SW480 (cell line): ENCODE measurements at regions not wholly inside any gene's neighbourhood (a gene's known extent, or its start where the extent isn't known, plus 50 kb on each side); places are given as distances from the start of the nearest gene placed in this dataset.

ENCODE experiments used
- DNase-seq: peaks from one replicate; pipeline ENCODE4 v3.0.0-alpha.2; 2016; ENCODE audit warnings: low spot score

DNA sequence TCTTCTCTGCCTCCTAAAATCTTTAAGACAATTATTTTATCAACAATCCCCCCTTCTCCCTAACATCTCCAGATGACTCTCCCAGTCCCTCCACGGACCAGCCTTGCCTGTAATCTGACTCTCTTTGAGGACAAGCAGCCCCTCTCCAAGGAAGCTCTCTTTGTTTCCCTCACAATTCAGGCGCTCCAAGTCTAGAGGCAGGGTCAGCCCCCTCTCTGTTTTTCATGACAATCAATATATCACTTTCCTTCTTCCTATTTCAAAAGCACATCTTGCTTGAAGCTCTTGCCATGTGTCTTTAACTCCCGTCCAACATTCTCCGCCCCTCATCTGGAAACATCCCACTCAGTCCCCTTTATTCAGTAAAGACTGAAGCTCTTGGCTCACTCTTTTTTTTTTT, 393.4 kb upstream of the SULF2 start:
- DNase-seq = no peak

DNA sequence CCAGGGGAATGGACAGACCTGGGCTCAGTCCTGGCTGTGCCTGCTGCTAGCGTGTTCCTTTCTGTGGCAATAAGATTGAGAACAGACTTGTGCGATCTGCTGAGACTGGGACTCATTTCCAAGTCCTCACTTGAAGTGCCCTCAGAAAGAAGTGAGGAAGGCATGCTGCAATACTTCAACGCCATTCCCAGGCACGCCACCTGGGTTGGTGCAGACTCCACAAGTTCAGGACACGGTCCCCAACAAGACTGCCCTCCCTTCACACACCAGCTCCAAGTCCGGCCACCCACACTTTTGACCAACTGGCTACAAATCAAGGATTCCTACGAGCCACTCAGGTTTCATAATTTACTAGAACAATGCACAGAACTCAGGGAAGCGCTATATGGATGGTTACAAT, 391.8 kb upstream of the SULF2 start:
- DNase-seq = no peak

DNA sequence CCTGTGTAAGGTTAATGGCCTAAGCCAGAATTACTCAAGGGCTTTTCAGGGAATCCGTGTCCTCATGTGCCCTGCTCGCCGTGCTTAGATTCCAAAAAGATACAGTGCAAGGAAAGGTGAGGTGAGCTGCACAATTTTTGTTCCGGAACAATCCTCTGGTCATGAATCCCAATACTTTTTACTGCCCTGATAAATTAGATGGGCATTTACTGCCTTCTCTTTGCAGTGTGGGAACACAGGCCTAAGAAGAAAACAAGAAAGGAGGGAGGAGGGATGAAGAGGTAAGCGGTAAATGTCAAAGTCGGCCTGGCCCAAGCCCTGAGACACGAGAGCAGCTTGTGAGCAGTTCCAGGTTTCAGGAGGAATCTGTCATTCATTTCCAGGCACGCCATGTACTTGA, 390.9 kb upstream of the SULF2 start:
- DNase-seq = no peak

DNA sequence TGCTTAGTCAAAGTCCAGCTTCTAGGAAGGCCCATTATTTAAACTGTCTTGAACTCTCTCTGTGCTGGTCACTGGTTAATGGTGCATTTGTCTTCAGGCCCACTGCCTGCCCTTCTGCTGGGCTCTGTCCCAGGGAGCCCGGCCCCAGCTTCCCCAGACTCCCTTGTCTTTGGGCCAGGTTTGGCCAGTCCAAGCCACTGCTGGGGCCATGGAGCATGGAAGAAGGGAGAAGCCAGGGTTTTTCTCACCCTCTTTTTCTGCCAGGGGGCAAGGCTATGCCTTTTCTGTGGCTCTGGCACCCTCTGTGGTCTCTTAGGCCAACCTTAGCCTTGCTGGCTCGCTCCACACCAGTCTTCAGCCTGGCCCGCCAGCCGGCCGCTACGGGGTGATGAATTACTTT, 390.0 kb upstream of the SULF2 start:
- DNase-seq = no peak

DNA sequence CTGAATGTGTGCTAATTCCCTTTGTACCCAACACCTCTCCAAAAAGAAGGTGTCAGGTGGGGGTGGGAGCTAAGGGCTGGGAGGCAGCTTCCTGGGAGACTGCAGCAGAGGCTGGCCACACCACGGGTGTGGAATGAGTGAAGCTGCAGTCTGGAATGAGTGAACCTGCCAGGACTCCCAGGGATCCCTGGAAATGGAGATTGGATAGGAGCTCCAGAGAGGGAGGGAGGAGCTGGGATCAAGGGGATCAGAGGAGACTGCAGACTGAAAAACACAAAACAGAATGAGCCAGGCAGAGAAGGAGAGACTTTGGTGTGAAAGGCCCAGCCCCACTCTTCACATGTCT, 387.0 kb upstream of the SULF2 start:
- no peak for DNase-seq

DNA sequence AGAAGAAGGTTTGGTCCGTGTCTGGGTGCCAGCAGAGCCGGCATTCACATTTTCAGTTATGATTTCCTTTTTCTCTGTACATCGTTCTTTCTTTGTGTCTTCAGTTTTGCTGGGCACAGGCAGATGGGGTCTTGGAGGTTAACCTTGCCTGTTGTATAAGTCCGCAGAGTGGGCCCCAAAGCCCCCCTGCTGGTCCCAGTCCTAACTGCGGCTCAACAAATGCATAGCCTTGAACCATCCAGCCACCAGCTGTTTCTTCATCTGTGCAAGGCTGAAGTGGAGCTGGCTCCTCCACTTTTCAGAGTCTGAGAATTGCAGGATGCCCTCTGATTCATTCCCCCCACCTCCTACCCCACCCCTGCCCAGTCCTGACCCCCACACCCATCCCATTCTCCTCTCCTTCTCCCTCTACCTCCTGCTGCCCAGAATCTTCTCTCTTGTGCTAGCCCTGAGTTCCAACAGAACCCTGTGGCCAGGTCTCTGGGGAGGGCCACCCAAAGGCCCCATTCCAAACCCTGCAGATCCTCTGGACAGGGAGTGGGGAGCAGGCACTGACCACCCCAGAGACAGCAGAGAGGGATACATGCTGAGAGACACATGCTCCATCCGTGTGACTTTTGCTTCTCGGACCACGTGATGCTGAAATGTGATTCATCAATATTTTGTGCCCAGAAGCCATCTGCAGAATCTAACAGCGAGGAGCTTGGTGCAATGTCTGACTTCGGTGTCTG, 386.5 kb upstream of the SULF2 start:
- no peak for DNase-seq

DNA sequence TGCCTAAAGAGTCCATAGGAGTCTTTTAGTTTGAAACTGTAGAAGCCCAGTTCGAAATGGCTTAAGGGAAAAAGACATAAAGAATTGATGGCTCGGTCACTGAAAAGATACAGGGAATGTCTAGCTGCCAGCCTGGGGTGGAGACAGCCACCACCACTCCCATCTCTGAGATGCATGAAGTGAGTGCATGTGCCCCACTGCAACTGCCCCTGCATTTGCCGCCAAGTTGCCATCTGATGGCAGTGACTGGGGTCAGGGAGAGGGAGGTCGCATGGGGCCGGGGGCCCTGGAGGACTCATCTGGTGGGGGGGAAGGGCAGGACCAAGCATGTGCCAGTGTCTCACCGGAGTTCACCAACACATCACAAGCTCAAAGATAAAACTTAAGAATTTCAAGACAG, 385.8 kb upstream of the SULF2 start:
- no peak for DNase-seq

DNA sequence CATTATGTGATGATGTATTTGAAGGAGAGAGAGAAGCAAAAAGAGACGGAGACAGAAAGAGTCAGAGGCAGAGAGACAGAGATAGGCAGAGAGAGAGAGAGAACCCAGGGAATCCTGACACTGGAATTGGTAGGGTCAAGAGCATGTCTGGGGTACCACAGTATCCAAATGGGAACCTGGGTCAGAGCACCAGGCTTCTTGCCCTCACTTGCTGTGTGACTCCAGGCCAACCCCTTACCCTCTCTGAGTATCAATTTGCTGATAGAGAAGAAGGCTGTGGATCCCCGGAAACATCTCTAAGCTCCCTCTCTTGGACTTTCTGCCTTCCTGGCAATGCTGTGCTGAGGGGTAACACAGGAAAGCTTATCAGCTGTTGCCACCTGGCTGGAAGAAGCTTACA, 385.3 kb upstream of the SULF2 start:
- no peak for DNase-seq

DNA sequence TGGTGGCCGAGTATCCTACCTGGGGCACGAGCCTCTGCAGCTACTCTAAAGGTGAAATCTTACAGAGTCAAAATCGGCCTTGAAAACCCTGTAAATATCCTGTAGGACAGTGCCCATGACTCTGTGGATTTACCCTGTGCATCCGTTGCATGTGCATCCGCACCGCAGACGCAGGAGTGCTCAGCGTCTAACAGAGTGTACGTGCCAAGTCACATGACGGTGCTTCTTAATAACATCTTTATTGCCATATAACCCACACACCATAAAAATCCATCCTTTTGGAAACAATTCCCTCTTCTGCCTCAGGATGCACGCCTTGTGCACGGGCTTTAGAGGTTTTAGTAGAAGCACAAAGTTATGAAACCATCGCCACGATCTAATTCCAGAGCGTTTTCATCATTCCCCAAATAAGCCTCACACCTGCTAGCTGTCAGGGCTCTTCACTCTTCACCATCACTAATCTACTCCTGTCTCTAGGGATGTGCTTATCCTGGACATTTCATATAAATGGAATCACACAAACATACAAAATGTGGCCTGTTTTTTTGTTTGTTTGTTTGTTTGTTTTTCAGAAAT, 384.5 kb upstream of the SULF2 start:
- no peak for DNase-seq

DNA sequence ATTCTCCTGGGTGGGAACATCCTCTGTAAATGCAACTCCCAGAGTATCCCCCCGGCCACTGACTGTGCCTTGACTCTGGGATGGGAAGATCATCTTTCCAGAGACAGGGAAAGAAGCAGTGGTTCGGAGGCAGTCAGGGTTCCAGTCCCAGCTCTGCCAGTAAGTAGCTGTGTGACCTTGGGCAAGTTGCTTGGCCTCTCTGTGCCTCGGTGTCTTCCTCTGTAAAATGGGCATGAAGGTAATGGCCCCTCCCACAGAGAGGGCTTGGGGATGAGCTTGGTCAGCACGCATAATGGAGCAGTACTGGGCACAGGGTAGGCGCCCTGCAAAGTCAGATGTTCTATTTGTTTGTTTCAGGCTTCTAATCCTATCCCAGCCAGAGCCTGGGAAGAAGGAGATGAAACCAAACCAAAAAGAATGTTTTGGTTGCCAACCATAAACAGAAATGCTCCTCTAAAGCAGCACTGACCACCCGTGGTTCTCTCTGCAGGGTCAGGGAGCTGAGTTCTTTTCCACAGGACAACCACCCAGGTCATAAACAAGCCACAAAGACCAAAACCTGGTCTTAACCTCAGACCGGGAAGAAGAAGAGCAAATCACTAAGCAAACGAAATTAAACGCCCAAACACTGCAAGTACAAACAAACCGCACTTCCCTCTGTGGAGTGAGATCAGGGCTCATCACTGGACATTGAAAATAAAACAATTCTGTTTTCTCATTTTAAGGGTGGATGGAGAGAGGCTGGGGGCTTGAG, 381.0 kb upstream of the SULF2 start:
- peak; percentile 46 for DNase-seq

DNA sequence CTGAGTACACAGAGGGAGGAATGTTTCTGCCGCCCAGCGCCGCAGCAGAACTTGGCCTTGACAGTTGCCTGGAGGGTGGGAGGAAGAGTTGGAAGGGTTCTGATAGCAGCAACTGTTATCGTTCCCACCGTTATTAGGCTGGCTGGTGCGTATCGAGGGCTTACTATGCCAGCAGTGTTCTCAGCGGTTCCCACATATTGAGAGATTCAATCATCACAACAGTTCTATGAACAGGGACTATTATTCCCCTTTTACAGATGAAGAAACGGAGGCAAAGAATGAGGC, 380.1 kb upstream of the SULF2 start:
- no peak for DNase-seq

DNA sequence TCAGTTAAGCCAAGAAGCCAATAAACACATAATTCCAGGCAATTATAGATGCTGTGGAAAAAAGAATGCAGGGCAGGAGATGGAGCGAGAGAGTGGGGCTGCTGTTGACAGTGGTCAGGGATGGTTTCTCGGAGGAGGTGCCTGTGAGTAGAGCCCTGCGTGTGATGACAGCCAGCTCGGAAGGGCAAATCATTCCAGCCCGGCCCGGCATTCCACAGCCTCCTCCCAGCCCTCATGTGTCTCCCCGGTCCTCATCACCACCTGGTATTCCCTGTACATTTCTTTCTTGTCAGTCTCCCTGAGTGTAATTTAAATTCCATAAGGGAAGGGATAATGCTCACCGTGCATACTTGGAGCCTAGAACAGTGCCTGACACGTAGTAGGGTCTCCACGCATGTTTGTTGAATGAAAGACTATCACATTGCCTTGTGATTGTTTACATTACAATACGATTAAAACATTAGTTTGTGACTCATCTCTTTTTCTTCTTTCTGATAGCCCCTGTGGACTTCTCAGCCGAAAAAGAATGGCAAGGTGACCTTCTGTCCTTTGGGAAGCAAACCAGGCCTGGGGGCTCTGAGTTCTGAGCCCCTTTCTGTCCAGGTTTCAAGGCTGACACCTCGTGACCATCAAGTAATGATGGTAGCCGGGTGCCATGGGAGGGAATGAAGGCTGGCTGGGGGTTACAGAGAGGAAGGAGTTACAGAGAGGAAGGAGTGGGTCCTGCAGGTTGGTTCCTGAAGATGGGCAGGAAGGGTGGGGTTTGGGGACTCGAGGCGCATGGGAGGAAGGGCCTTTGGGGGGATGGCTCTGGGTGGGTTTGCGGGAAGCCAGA, 379.5 kb upstream of the SULF2 start:
- DNase-seq = peak; percentile 52

DNA sequence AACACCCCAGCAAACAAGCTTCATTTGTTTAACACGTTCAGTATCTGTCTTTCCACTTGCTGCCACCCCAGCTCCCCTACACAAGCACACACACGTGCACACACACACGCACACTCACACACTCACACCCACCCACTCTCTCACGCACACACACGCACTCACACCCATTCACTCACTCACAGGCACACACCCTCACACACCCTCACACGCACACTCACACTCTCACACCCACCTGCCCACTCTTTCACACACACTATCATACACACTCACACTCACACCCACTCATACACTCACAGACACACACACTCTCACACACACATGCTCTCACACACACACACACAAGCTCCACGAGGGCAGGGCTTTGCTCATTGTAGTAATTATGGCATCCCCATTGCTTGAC, 378.8 kb upstream of the SULF2 start:
- DNase-seq = no peak

DNA sequence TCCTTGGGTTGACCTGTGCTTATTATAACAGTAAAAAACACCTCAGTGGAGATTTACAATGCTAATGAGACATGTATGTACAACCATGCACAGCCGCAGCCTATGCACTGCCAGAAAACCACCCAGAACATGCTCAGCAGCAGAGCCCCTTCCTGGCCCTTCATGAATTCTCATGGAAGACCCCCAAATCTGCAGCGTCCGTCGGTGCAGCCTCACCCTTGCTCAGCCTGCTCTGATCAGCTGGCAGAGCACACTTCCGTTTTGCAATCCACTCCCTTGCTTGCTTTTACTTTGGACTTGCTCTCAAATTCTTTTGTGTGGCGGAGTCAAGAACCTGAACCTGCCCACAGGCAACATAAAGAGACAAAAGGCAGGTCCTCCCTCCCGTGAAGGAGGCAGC, 378.2 kb upstream of the SULF2 start:
- no peak for DNase-seq

DNA sequence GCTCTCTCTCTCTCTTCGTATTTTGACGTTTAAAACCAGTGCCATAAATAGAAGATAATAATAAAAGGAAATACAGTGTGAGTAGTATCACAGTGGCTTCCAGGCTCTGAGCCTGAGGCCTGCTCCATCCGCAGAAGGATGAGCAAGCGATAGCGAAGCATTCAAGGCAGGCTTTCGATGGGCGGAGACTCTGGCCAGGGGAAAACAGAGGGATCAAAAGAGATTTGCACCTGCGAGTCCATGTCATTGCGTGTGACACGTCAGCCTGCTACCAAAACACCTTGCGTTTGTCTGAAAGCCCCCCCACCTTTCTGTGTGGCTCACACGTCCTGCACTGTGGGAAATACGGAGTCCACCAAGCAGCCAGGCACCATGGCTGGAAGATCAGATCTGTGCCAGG, 377.3 kb upstream of the SULF2 start:
- peak; percentile 83 for DNase-seq

DNA sequence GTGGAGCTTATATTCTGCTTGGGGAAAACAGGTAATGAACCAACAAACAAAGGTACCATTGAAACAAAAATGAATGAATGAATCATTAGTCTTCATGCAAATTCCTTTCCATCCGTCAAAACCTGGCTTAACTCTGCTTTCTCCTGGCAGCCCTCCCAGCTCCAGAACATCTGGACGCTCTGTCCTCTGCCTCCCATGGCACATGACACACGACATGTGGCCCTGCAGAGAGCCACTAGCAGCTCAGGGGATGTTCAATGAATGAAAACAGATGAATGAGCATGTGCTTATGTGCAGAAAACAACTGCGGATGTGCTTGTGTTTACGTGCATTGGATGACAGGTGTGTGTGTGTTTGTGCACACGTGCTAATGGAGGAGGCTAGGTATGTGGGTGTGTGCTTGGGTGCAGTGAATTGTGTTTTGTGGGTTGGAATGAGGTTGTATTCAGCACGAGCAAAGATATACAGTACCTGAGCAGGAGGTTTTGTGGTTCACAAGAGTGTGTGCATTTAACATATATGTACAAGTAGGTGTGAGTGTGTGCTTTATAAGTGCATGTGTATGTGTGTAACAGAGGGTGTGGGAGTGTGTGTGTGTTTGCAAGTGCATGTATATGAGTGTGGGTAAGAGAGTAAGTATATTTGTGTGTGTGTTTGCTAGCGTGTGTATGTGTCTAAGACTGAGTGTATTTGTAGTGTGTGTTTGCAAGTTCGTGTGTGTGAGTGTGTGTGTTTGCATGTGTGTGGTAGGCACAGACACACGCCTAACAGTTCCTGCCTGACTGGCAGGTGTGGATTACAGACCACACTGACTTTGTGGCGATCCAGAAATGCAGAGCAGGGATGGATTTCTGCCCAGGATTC, 374.1 kb upstream of the SULF2 start:
- no peak for DNase-seq

DNA sequence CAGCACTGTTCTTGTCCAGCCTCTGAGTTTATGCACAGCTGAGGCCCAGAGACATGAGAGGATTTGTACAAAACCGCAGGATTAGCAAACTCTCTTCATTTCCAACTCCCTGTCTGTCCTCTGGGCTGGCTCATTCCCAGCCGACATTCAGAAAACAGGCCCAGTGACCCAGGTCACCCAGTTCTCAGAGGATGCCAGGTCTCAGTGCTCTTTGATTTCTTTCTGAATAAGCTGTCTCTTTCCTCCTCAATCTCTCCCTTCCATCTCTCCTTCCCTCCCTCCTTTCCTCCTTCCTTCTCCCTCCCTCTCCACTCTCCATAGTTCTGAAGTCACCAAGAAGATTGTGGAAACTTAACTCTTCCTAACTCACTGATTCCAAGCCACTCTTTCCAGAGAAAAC, 372.7 kb upstream of the SULF2 start:
- DNase-seq = no peak

DNA sequence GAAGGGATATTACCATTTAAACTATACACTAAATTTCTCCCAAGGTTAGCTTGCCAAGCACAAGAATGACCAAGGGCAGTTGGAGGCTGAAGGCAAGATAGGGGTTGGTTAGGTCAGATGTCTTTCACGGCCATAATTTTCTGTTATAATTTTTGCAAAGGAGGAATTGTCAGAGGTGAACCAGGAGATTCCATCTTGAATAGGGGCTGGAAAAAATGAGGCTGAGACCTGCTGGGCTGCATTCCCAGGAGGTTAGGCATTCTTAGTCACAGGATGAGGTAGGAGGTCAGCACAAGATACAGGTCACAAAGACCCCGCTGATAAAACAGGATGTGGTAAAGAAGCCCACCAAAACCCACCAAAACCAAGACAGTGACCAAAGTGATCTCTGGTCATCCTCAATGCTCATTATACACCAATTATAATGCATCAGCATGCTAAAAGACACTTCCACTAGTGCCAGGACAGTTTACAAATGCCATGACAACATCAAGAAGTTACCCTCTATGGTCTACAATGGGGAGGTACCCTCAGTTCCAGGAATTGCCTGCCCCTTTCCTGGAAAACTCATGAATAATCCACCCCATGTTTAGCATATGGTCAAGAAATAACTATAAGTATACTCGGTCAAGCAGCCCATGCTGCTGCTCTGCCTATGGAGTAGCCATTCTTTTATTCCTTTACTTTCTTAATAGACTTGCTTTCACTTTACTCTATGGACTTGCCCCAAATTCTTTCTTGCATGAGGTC, 371.8 kb upstream of the SULF2 start:
- no peak for DNase-seq

DNA sequence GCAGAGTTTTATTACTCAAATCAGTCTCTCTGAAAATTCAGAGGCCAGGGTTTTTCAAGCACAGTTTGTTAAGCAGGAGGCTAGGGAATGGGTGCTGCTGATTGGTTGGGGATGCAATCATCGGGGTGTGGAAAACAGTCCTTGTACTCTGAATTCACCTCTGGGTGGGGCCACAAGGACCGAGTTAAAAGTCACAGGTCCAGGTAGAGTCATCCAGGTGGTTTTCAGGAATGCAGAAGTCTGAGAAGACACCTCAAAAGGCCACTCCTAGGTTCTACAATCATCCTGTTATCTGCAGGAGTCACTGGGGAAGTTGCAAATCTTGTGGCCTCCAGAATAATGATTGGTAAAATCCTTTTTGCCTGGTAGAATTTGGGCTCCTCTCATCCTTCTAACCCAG, 371.2 kb upstream of the SULF2 start:
- DNase-seq = no peak

DNA sequence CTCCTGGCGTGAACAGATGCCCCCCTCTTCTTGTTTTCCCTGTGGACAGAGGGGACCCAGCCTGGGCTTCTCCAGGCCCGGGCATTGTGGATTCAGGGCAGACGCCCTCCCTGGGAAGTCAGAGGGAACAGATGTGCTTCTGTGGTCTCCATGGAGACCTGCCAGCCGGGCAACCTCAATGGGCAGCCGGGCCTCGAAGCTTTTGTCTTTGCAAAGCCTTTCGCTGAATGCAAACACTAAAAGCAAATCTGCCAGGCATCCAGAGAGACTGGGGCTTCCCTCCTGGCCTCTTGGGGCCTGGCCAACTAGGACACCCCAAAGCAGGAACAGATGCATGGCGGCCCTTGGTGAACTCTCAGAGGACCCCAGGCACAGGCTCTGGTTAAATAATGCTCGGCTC, 370.0 kb upstream of the SULF2 start:
- no peak for DNase-seq

DNA sequence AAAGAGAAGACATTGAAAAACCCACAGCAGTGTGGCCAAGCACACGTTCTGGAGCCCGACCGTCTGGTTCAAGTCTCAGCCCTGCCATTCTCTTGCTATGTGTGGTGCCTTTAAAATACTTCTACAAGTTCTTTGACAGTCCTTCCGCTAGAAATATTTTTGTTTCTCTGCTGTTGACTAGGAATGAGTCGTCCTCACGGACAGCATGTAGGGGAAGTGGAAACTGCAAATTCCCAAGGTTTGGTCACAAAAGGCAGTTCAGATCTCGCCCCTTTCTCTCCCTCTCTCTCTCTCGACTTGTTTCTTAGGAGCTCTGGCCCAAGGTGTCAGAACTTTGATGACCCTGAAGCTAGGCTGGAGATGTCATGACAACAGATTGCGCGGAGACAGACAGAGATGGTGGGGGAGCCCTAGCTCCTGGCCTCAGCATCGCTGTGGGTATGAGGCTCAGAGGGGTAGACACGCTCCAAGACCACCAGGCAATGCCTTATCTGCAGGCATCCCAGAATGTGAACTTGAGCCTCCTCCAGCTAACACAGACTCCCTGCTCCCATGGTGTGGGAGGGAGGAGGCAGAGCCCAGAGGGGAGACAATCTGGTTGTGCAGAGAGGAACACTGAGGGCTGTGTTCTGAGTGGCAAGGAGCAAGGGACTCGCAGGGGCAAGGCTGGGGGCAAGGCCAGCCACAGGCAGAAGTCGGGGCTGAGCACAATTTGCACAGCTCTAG, 368.9 kb upstream of the SULF2 start:
- DNase-seq = no peak
